NCI-H2171 (cell line): ENCODE measurements at regions not wholly inside any gene's neighbourhood (a gene's known extent, or its start where the extent isn't known, plus 50 kb on each side); places are given as distances from the start of the nearest gene placed in this dataset.

ENCODE experiments used
- DNase-seq: peaks from one replicate; lab custom pipeline; 2025; lab: John Stamatoyannopoulos, UW

DNA sequence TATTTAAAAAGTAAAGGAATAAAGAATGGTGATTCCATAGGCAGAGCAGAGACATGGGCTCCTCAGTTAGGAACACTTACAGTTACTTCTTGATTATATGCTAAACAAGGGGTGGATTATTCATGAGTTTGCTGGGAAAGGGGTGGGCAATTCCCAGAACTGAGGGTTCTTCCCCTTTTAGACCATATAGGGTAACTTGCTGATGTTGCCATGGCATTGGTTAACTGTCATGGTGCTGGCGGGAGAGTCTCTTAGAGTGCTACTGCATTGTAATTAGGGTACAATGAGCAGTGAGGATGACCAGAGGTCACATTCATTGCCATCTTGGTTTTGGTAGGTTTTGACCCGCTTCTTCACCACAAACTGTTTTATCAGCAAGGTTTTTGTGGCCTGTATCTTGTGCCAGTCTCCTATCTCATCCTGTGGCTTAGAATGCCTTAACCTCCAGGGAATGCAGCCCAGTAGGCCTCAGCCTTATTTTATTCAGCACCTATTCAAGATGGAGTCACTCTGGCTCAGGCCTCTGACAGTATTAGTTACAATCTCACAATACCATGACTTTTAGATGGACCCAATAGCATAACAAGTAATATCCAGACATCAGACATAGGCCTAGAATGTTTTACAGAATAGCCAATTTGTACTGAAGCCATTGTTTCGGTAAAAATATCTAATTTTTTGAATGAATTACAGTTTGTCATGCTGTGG lies 106.8 kb downstream of the ZBTB18 start:
- no peak for DNase-seq

DNA sequence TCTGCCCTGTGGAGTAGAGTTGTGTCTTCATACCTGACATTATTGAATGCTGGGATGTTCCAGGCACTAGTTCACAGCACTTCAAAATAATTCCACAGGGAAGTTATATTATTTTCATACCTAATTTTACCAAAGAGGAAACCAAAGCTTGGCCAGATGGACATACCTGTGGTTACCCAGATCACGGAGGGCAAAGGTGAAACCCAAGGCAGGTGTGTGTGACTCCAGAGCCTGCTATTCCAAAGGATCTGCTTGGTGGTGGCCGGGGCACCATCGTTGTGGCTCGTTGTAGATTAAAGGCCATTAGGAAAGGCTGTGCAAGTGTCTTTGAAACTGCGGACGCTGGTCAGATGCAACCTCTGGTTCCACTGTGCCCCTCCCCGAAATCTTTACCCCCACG lies 108.6 kb downstream of the ZBTB18 start:
- no peak for DNase-seq

- DNase-seq: no peak
Measured at GRCh38 chr1:244160455-244161235, 109.6 kb downstream of the ZBTB18 start.

GRCh38 chr1:244161236-244161510 lies 110.1 kb downstream of the ZBTB18 start:
- no peak for DNase-seq

DNA sequence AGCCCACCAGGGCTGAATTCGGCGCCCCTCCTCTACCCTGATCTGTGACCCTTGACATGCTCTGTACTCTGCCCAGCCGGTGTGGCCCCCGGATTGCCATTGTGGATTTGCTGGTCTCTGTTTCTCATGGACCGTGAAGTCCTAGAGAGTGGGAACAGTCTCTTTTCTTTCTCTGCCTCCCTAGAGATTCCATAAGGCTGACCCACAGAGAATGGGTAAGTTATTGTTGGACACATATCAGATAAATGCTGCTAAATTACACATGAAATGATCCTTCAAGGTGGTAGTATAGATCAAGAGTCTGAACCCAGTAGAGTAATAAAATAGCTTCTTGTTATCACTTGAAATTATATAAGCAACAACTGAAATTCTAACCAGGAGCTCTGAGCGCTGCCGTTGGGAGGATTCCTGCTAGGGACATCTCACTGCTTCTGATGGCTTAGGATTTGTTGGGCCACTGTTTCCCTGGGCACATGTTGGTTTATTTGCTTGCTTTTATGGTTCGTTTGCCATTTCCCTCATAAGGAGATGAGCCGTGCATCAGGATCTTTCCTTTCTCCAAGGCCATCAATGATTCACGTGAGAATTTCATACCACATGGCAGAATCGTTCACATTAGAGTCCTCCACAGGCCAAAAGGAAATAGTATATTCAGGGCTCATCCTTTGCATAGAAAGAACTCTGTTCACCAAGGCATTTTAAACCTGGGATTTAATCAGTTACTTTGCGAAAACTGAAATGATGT lies 111.9 kb downstream of the ZBTB18 start:
- no peak for DNase-seq

- no peak for DNase-seq
Measured at GRCh38 chr1:244163861-244164510, 112.9 kb downstream of the ZBTB18 start.

GRCh38 chr1:244164511-244164890 lies 113.4 kb downstream of the ZBTB18 start:
- no peak for DNase-seq

- no peak for DNase-seq
Measured at GRCh38 chr1:244165021-244165420, 113.9 kb downstream of the ZBTB18 start.

GRCh38 chr1:244165701-244166100 lies 114.6 kb downstream of the ZBTB18 start:
- DNase-seq: no peak

- no peak for DNase-seq
Measured at GRCh38 chr1:244171241-244171985, 120.3 kb downstream of the ZBTB18 start.

GRCh38 chr1:244173240-244173639 lies 122.2 kb downstream of the ZBTB18 start:
- no peak for DNase-seq

GRCh38 chr1:244173769-244174168 lies 122.7 kb downstream of the ZBTB18 start:
- DNase-seq: no peak

GRCh38 chr1:244174922-244175521 lies 123.9 kb downstream of the ZBTB18 start:
- no peak for DNase-seq

GRCh38 chr1:244176201-244176600 lies 125.1 kb downstream of the ZBTB18 start:
- DNase-seq: no peak

GRCh38 chr1:244180256-244180655 lies 129.2 kb downstream of the ZBTB18 start:
- DNase-seq: no peak

GRCh38 chr1:244181867-244182266 lies 130.8 kb downstream of the ZBTB18 start:
- no peak for DNase-seq

DNA sequence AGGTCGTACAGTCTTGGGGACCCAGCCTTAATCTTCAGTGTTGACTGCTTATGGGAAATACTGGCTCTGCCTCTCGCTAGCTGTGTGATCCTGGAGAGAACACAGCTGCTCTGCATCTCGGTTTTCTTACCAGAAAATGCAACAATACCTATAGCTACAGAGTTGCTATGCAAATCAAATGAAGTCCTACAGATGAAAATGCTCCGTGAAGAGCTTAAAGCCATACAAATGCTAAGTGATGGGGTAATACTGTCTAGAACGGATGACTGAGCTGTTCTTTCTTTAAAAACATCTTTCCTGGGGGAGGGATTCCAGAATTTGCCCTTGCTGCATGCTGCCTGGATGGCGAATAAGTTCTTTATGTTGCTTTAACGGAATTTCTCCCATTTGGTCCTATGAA lies 132.0 kb downstream of the ZBTB18 start:
- no peak for DNase-seq

DNA sequence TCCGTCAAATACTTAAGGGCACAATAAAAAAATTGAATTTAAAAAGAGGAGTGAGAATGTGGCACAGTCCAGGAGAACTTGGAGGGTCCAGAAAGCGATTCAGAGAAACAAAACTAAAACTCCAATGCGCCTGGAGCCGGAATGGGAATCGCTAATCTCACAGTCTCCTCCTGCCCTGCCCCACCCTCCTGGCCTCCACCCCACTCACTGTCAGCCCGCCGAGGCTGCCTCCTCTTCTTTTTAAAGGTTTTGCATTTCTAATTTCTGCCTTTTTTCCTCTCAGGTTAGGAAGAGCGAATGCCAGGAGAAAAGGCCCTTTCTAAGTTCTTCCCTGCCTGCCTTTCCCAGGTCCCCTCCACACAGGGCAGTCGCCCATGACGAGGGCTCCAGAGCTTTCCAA lies 135.3 kb downstream of the ZBTB18 start:
- DNase-seq: no peak

GRCh38 chr1:244187310-244187709 lies 136.2 kb downstream of the ZBTB18 start:
- no peak for DNase-seq

- no peak for DNase-seq
Measured at GRCh38 chr1:244191581-244191980, 140.5 kb downstream of the ZBTB18 start.

DNA sequence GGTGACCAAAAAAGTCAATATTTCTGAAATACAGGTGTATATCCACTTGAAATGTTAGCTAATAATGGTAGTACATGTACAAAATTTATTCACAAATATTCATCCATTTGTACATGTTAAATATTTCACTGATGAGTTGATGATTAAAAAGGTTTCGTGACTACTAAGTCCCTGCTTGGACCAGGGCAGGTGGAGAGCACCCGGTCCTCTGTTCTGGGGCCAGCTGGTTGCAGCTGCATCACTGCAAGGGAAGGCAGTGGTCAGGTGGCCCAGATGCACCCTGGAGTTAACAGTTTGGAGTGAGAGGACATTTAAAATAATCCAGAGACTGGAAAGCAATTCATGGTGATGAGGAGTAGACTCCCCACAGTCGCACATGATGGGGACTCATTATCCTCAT lies 141.2 kb downstream of the ZBTB18 start:
- DNase-seq: no peak
